ENCODE measurements at regions not wholly inside any gene's neighbourhood (a gene's known extent, or its start where the extent isn't known, plus 50 kb on each side); places are given as distances from the start of the nearest gene placed in this dataset.

DNA sequence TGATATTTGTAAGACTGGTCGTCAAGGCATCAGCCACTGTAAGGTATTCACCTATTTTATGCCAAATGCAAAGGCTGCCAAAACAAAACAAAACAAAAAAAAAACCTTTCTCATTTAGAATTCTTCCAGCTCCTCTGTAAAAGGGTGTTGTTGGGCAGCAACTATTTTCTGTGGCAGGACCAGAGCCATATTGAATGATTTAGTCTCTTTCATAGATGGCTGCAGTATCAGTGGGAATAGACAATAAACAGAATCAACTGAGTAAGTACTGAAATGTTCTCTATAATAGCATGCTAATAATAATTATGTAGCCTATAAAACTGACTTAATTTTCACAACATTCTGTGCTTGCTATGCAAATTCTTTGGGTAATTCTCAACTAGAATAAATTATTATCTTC is 389.7 kb upstream of the PABPC4L start:
- 43 to 50% methylated on average over 1 of the region's 1 CpG for WGBS, 2 donors
- intact Hi-C loops (cut with DNase I), result no loop called here

GRCh38 chr4:134585972-134586371 is 384.4 kb upstream of the PABPC4L start:
- Histone ChIP-seq H3K27ac (no peak overlapping the region), H3K36me3 (no peaks in the 10 kb centered on the region), H3K4me1 (no peaks in the 10 kb centered on the region), H3K27me3 (no peaks in the 10 kb centered on the region), H3K4me3 (no peak overlapping the region), H3K9me3 (no peaks in the 10 kb centered on the region)
- DNase-seq (no peak), ATAC-seq (no peak), FAIRE-seq (no peak)
- no peak for TF ChIP-seq CTCF (IDR thresholded peaks at IDR 0.05)
- WGBS, 2 donors, result 70 to 73% methylated on average over 5 of the region's 5 CpGs
- intact Hi-C loops (cut with DNase I), result no loop called here

More for the DNA sequence above, 389.7 kb upstream of the PABPC4L start:
- H3K9me3 ChIP-seq, result no peaks in the 10 kb centered on the region
- no peaks in the 10 kb centered on the region for H3K27me3 ChIP-seq
- H3K4me1 ChIP-seq, result no peaks in the 10 kb centered on the region
- ATAC-seq, result no peak
- no peaks in the 10 kb centered on the region for H3K36me3 ChIP-seq
- TF ChIP-seq CTCF (IDR thresholded peaks at IDR 0.05), result no peak
- no peak for DNase-seq
- FAIRE-seq, result no peak
- H3K4me3 ChIP-seq, result no peak overlapping the region
- no peak overlapping the region for H3K27ac ChIP-seq

DNA sequence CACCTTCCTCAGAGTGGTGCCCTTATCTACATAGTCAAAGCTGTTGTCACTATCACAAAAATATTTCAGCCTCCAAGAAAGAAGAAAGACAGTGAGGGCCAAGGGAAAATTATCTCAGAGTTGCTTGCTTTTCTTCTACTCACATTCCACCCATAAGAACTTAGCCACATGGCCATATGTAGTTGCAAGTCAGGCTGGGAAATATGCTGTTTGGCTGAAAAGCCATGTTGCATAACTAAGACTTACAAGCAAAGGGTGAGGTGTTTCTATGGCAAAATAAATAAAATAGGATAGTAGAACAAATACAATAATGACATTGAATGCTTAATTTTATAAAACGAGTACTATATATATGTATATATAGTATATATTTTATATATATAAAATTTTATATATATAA is 365.9 kb upstream of the PABPC4L start:
- no peaks in the 10 kb centered on the region for H3K36me3 ChIP-seq
- H3K27me3 ChIP-seq, result no peaks in the 10 kb centered on the region
- H3K4me3 ChIP-seq, result no peak overlapping the region
- intact Hi-C loops (cut with DNase I), result no loop called here
- ATAC-seq, result no peak
- no peak for FAIRE-seq
- no peaks in the 10 kb centered on the region for H3K4me1 ChIP-seq
- DNase-seq, result no peak
- no peak overlapping the region for H3K27ac ChIP-seq
- no peak for TF ChIP-seq CTCF (IDR thresholded peaks at IDR 0.05)
- no peaks in the 10 kb centered on the region for H3K9me3 ChIP-seq
- 80 to 86% methylated on average over 1 of the region's 1 CpG for WGBS, 2 donors

GRCh38 chr4:134560728-134561127 is 359.1 kb upstream of the PABPC4L start:
- TF ChIP-seq CTCF (IDR thresholded peaks at IDR 0.05), result no peak
- whole genome bisulfite sequencing, 2 donors, result 14 to 37% methylated on average over 3 of the region's 3 CpGs
- no peaks in the 10 kb centered on the region for H3K9me3 ChIP-seq
- H3K36me3 ChIP-seq, result no peaks in the 10 kb centered on the region
- H3K27me3 ChIP-seq, result no peaks in the 10 kb centered on the region
- H3K27ac ChIP-seq, result no peak overlapping the region
- DNase-seq, result no peak
- intact Hi-C loops (cut with DNase I), result no loop called here
- H3K4me1 ChIP-seq, result no peaks in the 10 kb centered on the region
- no peak for ATAC-seq
- no peak for FAIRE-seq
- H3K4me3 ChIP-seq, result no peak overlapping the region

DNA sequence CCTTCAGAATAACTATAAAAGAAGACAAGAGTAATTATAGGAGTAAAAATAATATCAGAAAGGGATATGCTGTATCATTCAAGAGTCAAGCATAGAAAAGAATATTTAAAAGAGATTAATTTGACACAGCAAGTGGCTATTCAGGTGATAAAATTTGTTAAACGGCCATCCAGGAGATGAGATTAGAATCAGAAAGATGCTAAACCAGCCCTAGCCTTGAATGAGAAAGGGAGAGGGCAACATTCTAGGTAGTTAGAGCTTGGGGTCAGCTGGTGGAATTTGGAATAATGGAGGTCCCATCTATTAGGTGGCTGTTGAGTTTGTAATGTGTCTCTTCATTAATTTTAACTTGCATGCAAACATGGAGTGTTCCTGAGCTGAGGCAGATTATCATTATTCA is 350.5 kb upstream of the PABPC4L start:
- no peak for DNase-seq
- 27 to 35% methylated on average over 1 of the region's 1 CpG for WGBS, 2 donors
- no peak for ATAC-seq
- Histone ChIP-seq H3K4me1 (no peaks in the 10 kb centered on the region), H3K27ac (no peak overlapping the region), H3K4me3 (no peak overlapping the region), H3K36me3 (no peaks in the 10 kb centered on the region), H3K9me3 (no peaks in the 10 kb centered on the region), H3K27me3 (no peaks in the 10 kb centered on the region)
- no peak for FAIRE-seq
- no peak for TF ChIP-seq CTCF (IDR thresholded peaks at IDR 0.05)
- intact Hi-C loops (cut with DNase I), result no loop called here

All from pancreas (tissue), 10 donors.